ENCODE measurements at regions not wholly inside any gene's neighbourhood (a gene's known extent, or its start where the extent isn't known, plus 50 kb on each side); places are given as distances from the start of the nearest gene placed in this dataset.

DNA sequence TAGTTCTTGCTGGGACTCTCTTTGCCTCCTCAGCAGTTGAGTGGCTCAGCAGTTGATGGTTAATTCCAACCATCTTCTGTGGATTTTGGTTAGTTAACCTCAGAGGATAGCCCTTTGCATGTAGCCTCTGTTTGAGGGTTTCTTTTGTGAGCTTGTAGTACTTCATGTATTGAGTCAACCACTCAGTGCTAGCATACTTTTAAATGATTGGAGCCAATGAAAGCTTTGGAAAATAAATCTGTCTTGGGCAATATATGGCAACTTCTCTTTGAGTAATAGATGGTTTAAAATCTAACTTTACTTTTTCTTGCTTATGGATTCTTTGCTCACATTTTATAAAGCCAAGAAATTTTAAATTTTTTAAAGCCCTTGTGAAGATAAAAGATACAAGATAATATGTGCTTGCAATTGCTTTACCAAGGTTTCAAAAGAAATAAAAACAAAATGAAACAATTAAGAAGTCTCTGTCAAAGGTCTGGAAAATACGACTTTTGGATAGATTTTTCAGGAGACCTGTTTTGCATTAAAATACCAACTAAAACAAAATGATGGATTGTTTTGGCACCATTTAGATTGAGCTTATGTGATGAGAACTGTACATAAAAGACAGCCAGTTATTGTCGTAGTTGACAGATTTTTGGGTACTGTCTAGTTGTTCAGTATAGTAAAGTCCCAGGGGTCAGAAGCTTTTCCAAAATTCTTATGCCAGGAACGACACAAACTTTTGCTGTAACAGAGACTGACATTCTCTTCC lies 181.9 kb downstream of the SPRY1 start:
- TF ChIP-seq JUND (IDR thresholded peaks at IDR 0.05) = no peak
- TF ChIP-seq, protein P1, sequence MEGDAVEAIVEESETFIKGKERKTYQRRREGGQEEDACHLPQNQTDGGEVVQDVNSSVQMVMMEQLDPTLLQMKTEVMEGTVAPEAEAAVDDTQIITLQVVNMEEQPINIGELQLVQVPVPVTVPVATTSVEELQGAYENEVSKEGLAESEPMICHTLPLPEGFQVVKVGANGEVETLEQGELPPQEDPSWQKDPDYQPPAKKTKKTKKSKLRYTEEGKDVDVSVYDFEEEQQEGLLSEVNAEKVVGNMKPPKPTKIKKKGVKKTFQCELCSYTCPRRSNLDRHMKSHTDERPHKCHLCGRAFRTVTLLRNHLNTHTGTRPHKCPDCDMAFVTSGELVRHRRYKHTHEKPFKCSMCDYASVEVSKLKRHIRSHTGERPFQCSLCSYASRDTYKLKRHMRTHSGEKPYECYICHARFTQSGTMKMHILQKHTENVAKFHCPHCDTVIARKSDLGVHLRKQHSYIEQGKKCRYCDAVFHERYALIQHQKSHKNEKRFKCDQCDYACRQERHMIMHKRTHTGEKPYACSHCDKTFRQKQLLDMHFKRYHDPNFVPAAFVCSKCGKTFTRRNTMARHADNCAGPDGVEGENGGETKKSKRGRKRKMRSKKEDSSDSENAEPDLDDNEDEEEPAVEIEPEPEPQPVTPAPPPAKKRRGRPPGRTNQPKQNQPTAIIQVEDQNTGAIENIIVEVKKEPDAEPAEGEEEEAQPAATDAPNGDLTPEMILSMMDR (IDR thresholded peaks at IDR 0.05) = no peak
- no peak for TF ChIP-seq FOXM1 (IDR thresholded peaks at IDR 0.05; ENCODE audit: low read depth)
- no peak for TF ChIP-seq RCOR1 (IDR thresholded peaks at IDR 0.05; ENCODE audit: low read length)
- no peak for TF ChIP-seq REST (IDR thresholded peaks at IDR 0.05; ENCODE audit: low read depth, low read length)
- TF ChIP-seq MAX (IDR thresholded peaks at IDR 0.05; ENCODE audit: low read depth) = no peak

Measured in SK-N-SH (cell line).